ENCODE measurements at regions not wholly inside any gene's neighbourhood (a gene's known extent, or its start where the extent isn't known, plus 50 kb on each side); places are given as distances from the start of the nearest gene placed in this dataset.

DNA sequence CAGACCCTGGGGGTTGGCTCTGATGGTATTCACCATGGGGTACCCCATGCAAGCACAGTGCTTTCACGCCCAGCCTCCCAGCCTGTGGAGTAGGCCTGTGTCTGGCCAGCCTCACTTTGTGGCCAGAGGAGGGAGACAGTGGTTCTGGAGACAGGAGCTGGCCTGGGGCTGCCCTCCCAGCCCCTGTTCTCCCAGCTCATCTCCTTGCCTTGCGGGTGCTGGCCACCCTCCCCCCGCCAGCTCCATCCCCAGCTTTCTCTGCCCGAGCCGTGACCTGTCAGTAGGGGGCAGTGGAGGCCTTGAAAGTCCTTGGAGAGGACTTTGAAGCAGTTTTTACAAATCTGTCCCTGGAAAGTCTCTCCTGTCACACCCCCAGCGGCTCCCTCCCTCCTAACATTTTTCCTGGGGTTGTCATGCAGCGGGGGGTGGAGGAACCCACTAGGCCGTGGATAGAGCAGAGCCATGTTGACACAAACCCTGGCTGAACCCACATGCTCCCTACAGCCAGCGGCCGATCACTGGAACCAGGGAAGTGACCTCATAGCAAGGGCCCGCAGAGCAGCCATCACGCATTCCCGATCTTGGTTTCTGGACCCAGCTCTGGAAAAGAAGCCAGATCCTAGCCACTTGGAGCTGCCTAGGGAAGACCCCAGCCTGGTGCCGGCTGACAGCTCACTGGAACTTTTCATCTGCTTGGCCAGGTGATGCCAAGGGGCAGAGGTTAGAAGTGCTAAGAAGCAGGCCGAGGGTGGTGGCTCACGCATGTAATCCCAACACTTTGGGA, 289.4 kb downstream of the SEC14L1 start (continued):
- TF ChIP-seq, protein P1, sequence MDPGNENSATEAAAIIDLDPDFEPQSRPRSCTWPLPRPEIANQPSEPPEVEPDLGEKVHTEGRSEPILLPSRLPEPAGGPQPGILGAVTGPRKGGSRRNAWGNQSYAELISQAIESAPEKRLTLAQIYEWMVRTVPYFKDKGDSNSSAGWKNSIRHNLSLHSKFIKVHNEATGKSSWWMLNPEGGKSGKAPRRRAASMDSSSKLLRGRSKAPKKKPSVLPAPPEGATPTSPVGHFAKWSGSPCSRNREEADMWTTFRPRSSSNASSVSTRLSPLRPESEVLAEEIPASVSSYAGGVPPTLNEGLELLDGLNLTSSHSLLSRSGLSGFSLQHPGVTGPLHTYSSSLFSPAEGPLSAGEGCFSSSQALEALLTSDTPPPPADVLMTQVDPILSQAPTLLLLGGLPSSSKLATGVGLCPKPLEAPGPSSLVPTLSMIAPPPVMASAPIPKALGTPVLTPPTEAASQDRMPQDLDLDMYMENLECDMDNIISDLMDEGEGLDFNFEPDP (CRISPR knock-in tag; conservative IDR thresholded peaks at IDR 0.05): no peak
- TF ChIP-seq ZNF644 (CRISPR knock-in tag; IDR thresholded peaks at IDR 0.05; ENCODE audit: low read depth) (peak; percentile 30; the same call in 1 of the 2 replicates), ZFP82 (CRISPR knock-in tag; IDR thresholded peaks at IDR 0.05; ENCODE audit: borderline replicate concordance) (no peak), ZNF607 (CRISPR knock-in tag; IDR thresholded peaks at IDR 0.05; ENCODE audit: borderline replicate concordance) (no peak), ZKSCAN5 (CRISPR knock-in tag; IDR thresholded peaks at IDR 0.05) (no peak), PHF8 (CRISPR knock-in tag; IDR thresholded peaks at IDR 0.05) (no peak), ZFP62 (CRISPR knock-in tag; IDR thresholded peaks at IDR 0.05) (no peak; the same call in 1 of the 2 replicates), ZNF891 (CRISPR knock-in tag; IDR thresholded peaks at IDR 0.05) (0 out of 2 replicates have a peak, but pooled peaks have one; percentile 22), NFATC3 (CRISPR knock-in tag; IDR thresholded peaks at IDR 0.05) (no peak), ZNF17 (CRISPR knock-in tag; IDR thresholded peaks at IDR 0.05) (no peak), MAF1 (CRISPR knock-in tag; IDR thresholded peaks at IDR 0.05; ENCODE audit: borderline replicate concordance) (no peak), MYC (CRISPR knock-in tag; IDR thresholded peaks at IDR 0.05; ENCODE audit: borderline replicate concordance) (peak; percentile 69; the same call in 1 of the 2 replicates), MED1 (CRISPR knock-in tag; IDR thresholded peaks at IDR 0.05) (peak; percentile 68; the same call in 1 of the 2 replicates), ZNF431 (CRISPR knock-in tag; IDR thresholded peaks at IDR 0.05; ENCODE audit: borderline replicate concordance, low read depth) (no peak), TCF7L2 (IDR thresholded peaks at IDR 0.05; ENCODE audit: low read depth, low read length) (no peak)
- TF ChIP-seq, protein P2, sequence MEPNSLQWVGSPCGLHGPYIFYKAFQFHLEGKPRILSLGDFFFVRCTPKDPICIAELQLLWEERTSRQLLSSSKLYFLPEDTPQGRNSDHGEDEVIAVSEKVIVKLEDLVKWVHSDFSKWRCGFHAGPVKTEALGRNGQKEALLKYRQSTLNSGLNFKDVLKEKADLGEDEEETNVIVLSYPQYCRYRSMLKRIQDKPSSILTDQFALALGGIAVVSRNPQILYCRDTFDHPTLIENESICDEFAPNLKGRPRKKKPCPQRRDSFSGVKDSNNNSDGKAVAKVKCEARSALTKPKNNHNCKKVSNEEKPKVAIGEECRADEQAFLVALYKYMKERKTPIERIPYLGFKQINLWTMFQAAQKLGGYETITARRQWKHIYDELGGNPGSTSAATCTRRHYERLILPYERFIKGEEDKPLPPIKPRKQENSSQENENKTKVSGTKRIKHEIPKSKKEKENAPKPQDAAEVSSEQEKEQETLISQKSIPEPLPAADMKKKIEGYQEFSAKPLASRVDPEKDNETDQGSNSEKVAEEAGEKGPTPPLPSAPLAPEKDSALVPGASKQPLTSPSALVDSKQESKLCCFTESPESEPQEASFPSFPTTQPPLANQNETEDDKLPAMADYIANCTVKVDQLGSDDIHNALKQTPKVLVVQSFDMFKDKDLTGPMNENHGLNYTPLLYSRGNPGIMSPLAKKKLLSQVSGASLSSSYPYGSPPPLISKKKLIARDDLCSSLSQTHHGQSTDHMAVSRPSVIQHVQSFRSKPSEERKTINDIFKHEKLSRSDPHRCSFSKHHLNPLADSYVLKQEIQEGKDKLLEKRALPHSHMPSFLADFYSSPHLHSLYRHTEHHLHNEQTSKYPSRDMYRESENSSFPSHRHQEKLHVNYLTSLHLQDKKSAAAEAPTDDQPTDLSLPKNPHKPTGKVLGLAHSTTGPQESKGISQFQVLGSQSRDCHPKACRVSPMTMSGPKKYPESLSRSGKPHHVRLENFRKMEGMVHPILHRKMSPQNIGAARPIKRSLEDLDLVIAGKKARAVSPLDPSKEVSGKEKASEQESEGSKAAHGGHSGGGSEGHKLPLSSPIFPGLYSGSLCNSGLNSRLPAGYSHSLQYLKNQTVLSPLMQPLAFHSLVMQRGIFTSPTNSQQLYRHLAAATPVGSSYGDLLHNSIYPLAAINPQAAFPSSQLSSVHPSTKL (CRISPR knock-in tag; IDR thresholded peaks at IDR 0.05): peak; percentile 72
- TF ChIP-seq, protein P3, sequence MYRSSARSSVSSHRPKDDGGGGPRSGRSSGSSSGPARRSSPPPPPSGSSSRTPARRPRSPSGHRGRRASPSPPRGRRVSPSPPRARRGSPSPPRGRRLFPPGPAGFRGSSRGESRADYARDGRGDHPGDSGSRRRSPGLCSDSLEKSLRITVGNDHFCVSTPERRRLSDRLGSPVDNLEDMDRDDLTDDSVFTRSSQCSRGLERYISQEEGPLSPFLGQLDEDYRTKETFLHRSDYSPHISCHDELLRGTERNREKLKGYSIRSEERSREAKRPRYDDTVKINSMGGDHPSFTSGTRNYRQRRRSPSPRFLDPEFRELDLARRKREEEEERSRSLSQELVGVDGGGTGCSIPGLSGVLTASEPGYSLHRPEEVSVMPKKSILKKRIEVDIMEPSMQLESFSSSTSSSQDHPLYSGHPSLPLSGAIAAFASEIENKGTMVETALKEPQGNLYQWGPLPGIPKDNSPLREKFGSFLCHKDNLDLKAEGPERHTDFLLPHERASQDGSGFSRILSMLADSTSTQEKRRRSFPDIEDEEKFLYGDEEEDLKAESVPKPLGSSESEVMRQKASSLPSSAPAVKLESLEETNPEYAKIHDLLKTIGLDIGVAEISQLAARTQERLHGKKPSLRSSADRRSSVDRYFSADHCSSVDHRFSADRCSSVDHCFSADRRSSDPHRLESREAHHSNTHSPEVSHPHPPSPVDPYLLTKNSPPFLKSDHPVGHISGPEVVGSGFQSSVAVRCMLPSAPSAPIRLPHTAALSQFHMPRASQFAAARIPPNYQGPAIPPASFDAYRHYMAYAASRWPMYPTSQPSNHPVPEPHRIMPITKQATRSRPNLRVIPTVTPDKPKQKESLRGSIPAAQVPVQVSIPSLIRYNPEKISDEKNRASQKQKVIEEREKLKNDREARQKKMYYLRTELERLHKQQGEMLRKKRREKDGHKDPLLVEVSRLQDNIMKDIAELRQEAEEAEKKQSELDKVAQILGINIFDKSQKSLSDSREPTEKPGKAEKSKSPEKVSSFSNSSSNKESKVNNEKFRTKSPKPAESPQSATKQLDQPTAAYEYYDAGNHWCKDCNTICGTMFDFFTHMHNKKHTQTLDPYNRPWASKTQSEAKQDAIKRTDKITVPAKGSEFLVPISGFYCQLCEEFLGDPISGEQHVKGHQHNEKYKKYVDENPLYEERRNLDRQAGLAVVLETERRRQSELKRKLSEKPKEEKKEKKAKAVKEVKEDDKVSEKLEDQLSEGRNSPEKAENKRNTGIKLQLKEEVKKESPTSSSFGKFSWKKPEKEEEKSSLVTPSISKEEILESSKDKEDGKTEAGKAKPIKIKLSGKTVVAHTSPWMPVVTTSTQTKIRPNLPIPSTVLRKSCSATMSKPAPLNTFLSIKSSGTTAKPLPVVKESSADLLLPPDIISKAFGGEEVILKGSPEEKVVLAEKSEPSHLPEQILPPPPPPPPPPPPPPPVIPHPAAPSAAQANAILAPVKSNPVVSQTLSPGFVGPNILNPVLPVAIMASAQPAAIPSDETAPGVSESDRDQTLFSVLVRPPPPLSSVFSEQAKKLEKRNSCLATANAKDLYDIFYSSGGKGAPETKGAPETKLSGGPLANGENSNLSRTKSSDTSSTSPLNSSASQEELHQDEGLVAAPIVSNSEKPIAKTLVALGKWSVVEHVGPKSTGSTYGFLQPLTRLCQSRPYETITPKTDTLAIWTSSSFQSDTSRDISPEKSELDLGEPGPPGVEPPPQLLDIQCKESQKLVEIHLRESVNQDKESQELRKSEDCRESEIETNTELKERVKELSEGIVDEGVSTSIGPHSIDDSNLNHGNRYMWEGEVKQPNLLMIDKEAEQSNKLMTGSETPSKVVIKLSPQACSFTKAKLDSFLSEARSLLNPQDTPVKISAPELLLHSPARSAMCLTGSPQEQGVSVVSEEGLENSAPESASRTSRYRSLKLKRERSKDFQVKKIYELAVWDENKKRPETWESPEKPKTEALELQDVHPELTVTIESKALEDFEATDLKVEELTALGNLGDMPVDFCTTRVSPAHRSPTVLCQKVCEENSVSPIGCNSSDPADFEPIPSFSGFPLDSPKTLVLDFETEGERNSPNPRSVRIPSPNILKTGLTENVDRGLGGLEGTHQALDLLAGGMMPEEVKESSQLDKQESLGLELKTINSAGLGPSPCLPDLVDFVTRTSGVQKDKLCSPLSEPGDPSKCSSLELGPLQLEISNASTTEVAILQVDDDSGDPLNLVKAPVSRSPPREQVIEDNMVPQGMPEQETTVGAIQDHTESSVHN (CRISPR knock-in tag; IDR thresholded peaks at IDR 0.05): no peak

Measured in HepG2 (cell line).